ENCODE measurements at regions not wholly inside any gene's neighbourhood (a gene's known extent, or its start where the extent isn't known, plus 50 kb on each side); places are given as distances from the start of the nearest gene placed in this dataset.

DNA sequence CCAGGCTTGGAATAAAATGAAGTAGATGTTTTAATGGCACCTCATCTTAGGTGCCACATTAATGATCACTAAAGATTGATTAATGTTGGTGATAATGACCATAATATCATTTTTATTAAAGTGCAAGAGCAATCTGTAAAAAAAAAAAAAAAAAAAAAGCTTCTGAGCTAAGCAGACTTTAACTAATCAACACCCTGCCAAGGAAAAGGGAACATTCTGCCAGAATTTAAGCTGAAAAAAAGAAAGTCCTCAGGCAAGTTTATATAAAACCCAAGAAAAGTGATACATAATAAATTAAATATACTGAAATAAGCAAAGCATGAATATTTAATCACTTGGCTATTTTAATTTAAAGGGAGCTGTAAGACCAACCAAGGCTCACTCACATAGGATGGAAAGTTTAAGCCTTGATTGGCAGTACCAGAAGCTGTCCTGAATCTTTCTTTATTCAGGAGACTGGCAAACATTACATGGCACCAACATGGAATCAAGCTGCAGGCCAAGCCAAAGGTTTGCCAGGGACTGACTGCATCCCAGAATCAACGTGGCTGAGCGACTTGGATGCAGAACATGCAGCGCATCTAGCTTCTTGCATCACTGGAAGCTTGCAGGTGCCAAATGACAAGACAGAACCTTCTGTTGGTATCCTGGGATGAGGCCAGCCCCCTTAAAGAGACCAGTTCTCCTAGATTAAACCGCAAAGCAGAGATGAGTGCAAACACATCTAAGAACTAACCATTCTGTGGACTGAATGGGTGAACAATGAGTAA is 413.6 kb downstream of the ENC1 start:
- DNase-seq (ENCODE audit: low spot score) = no peak

DNA sequence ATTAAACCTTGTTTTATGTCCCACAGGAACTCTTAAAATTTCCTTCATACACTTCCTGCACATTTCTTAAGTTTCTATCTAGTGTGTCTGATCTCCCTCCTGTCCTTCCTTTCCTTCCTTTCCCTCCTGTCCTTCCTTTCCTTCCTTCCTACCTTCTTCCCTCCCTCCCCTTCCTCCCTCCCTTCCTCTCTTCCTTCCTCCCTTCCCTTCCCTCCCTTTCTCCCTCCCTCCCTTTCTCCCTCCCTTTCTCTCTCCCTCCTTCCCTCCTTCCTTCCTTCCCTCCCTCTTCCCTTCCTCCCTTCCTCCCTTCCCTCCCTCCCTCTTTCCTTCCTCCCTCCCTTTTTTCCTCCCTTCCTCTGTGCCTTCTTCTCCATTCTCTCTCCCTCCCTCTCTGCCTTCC is 414.9 kb downstream of the ENC1 start:
- no peak for DNase-seq (ENCODE audit: low spot score)

DNA sequence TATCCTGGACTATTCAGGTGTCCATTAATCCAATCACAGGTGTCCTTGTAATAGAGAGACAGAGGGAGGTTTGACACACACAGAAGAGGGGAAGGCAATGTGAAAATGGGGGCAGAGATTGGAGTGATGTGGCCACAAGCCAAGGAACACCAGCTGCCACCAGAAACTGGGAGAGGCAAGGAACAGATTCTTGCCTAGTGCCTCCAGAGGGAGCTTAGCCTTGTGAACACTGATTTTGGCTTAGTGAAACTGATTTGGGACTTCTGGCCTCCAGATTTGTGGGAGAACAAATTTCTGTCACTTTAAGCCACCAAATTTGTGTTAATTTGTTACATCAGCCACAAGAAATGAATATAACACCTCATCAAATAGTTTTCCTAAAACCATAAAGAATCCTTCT is 416.2 kb downstream of the ENC1 start:
- DNase-seq (ENCODE audit: low spot score) = no peak

DNA sequence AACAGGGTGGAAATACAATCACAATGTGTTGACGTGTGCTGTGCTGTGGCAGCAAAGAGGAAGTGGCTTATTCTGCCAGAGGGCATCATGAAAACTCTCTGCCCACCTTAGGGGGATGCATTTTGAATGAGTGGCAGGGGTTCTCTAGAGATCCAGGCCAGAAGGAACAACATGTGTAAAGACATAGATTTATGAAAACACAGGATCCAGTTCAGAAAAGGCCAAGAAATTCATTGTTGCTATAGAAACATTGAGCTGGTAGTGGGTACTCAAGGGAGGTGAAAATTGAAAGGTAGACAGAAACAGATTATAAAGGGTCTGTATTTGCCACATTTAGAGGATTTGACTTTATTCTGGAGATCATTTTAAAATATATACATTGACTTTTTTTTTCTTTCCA is 417.7 kb downstream of the ENC1 start:
- DNase-seq (ENCODE audit: low spot score) = no peak

DNA sequence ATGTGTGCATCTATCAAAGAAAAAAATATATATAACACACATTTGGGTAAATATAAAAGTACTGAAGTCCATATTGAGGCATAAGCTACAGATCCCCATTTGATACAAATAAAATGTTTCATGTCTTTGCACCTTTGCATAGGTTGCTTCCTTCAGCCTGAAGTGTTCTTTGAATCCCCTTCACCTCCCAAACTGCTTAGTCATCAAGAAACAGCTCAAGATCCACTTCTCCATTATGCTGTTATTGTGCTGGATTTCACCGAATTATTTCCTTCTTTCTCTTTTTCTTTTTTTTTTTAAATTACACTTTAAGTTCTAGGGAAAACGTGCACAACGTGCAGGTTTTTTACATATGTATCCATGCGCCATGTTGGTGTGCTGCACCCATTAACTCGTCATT is 419.1 kb downstream of the ENC1 start:
- DNase-seq (ENCODE audit: low spot score) = no peak

DNA sequence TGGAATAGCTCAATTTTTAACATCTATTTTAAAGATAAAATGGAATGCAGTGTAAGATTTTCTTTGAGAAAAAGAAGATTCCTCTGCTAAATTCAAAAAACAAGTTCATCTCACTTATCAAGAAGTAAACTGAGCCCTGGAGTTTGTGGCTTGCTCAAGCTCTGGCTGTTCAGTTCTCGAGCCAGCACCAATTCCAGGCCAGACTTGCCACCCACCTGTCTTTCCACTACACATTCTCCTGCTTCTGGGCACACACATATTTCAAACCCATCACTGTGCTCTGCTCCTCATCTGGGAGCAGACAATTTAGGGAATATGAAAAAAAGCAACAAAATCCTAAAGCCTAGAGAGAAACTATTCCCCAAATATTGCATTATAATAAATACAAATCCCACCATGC is 424.5 kb downstream of the ENC1 start:
- DNase-seq (ENCODE audit: low spot score) = no peak

DNA sequence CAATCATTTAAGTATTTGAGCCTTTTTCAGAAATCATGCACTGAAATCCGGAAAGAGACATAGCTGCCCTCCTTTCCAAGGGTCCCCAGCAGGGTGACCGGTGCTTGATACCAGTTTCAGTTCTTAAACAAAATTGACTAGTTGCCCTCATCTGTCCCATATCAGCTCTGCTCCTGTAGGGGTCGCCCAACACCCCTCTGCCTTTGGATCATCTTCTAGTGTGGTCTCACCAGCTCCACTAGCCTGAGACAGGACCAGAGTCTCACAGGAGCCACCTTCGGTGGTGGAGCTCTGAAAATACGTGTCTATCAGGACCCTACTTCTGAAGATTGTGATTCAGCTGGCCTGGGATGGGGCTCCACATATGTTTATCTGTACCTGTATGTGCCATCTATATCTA is 428.2 kb downstream of the ENC1 start:
- DNase-seq (ENCODE audit: low spot score) = no peak

DNA sequence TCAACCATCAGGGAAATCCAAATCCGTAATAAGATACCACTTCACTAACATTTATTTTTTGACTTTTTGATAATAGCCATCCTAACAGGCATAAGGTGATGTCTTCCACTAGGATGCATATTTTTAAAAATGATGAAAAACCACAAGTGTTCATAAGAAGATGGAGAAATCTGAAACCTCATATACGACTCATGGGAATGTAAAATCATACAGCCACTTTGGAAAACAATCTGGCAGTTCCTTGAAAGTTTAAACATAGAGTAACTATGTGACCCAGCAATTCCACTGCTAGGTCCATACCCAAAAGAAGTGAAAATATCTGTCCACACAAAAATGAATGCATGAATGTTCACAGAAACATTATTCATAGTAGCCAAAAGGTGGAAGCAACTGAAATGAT is 431.0 kb downstream of the ENC1 start:
- no peak for DNase-seq (ENCODE audit: low spot score)

DNA sequence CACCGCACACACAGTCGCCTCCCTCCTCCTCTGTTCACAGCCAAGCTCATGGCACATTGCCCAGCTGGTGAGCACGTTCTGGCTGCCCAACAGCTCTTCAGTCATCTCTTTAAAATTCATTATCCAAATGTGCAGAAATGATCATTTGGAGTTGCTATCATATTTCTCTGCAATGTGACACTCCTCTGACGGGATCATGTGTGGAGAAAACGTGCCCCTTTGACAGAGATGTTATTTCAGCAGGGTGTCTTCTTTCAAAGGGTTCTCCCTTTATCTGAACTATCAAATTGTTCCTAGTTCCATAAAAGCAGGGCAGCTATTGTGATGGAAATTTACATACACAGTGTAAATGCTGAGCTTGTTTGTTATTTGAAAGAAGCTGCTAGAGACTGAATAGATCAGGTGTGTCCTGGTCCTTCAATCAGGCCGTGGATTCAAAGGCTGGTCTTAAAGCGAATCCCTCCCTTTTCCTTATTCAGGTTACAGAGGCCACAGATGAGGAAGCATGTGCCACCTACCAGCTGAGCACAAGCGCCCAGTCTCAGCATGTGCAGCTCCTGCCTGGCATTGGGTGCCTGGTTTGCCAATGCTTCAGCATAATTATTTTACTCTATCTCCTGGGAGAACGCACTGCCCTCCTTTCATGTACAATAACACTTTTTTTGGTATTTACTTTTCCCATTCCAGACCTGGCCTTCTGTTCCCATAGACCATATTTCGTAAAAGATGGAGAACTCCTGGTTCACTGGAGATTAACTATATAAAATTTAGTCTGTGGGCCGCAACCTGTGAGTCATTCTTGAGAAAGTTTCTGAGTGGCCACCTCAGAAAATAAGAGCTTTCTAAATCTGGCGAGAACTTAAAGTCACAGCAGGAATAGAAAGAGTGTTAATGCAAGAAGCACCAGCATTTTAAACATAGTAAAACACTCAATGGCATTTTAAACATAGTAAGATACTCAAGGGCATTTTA is 433.7 kb downstream of the ENC1 start:
- no peak for DNase-seq (ENCODE audit: low spot score)

DNA sequence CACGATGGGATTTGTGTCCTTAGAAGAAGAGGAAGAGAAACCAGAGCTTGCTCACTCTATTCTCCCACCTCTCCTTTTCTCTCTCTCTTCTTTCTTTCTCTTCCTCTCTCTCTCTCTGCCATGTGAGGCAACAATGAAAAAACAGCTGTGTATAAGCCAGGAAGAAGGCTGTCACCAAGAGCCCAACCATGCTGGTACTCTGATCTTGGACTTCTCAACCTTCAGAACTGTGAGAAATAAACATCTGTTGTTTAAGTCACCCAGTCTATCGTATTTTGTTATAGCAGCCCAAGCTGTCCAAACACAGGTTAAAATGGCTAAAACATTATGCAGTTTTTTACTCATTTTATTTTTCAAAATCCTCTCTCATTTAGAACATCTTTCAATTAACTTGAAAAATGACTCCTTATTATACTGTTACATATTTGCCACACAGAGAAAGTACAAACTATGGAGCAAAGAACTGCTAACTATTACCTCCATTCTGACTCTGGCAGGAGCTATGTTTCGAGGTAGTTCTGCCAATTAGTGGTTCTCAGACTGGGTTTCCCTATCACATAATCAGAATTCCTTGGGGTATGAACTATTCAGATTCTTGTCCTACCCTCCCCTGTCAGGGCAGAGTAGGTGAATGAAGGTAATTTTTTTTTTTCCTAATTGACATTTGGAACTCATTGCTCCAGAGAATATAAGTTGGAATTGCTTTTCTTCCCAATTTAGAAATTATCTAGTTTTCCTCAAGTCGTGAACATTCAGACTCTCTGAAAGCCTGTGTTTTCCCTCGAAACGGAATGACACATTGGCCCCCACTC is 434.6 kb downstream of the ENC1 start:
- no peak for DNase-seq (ENCODE audit: low spot score)

DNA sequence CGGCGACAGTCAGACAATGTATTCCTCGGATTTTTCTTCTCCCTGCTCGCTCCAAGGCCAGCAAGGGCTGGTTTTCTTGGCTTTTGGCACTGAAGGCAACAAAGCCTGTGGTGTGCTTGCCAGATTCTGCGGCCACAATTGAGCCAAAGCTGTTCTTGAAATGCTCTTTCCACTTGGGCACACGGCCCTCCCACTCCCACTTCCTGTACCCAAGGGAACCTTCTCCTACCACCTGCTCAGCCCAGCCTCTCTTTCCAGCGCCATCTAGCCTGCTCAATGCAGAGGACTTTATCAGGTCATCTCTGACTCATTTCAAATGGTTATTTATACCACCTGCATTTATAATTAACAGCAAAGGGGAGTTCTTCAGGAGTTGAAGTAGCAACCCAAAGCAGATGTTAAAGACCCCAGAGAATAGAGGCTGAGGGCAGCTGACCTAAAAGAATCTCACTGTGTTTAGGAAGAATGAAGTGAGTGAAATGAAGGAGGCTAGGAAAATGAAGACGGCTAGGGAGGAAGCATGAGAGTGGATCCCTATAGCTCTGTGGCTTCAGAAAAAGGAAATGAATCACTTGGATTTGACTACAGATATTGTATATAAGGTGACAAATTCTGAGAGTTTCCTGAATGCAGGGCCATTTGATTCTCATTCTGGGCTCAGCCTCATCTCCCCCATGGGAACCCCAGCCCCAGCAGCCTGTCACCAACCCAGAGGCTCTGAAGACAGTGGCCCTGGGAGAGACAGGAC is 439.0 kb downstream of the ENC1 start:
- no peak for DNase-seq (ENCODE audit: low spot score)

DNA sequence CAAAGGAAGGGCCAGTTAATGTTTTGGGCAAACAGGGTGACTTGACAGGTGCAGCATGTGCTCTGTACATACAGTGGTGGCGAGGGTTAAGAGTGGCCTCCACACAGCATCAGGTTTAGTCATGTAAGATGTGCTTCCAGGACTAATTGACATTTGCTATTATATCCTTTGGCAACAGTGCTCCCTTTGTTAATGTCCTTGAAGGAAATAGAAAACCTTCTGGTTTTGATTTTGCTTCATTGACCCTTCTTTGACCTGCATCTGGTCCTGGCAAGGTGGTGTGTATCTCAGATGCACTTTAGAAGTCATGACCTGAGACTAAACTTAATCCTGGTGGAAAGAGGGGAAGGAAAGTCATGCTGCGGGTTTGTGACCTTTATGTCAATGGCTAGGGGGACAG is 440.0 kb downstream of the ENC1 start:
- no peak for DNase-seq (ENCODE audit: low spot score)

DNA sequence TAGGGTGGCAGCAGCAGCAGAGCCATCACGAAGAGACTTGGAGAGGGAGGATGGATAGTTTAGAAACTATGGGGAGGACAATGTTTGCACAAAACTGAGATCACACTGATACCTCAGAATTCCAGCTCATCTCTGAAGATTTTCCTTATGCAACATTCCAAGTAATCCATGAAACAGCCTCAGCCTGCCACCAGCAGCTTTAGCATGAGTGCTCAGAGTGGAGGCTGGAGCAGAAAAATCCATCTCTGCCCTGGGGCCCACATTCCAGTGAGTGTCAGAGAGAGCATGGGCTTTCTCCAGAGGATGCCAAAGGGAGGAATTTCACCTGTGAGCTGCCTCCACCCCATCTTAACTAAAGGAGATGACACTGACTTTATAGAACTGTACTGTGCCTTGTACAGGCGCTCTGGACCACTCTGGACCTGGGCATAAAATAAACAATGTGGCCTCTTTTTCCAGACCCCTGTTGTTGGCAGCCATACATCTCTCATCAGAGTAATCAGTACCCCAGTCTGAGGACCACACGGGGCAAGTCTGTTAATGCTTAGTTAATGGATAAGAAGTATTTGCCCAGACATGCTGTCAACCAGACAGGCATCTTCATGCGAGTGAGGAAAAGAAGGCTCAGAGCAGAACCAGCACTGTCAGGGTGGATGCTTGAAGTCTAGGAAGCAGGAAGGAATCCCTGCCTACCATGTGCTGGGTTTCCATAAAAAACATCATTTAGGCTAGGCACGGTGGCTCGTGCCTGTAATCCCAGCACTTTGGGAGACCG is 440.9 kb downstream of the ENC1 start:
- DNase-seq (ENCODE audit: low spot score) = no peak

DNA sequence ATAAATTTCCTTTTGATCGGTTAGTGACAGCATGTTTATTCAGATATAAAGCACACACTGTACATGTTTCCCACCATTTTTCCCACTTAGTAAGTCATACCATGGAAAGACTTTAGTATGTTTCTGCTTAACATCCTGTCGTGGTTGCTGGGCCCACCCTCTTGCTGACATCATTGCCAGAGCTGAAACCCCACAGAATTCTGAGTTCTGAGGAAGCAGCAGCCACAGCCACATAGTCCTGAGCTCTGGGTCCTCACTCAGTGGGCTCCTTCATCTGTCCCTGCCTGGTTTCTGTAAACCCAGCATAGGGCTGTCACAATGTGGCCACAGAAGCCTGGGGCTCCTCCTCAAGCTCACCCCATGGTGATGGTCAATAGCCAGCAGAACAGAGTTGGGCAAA is 441.5 kb downstream of the ENC1 start:
- no peak for DNase-seq (ENCODE audit: low spot score)

DNA sequence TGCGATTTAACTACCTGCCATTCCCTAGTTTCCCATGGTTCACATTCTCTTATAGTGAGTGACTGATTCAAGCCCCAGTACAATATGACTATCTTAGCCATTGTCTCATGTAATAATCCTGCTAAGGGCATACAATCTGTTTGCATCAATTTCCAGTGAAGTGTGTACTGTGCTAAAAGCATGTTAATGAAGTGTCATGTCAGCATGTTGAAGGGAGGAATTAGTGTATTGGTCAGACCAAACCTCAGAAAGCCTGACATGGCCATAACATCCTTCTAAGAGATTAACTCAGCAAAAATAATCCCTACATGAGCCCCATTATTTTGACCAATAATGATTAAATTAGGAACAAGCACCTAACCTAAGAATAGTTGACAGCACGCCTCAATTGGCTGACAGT is 442.4 kb downstream of the ENC1 start:
- DNase-seq (ENCODE audit: low spot score) = no peak

DNA sequence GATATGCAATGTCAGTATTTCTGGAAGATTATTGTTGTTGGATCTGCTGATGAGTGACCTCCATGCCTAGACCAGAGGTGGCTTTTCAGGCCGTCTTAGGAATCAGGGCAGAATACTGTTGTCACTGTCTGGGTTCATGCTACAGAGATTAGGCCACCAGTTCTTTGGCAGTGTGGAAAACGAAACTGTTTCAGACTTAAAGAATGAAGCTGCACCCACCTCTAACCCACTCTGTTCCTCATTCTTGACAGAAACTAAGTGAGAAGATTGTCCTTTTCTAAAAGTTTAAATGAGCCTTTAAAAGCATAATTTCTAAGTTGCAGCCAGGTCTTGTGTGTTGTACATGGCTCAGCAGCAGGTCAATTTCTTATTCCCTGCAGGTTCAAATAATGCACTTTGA is 444.3 kb downstream of the ENC1 start:
- no peak for DNase-seq (ENCODE audit: low spot score)

DNA sequence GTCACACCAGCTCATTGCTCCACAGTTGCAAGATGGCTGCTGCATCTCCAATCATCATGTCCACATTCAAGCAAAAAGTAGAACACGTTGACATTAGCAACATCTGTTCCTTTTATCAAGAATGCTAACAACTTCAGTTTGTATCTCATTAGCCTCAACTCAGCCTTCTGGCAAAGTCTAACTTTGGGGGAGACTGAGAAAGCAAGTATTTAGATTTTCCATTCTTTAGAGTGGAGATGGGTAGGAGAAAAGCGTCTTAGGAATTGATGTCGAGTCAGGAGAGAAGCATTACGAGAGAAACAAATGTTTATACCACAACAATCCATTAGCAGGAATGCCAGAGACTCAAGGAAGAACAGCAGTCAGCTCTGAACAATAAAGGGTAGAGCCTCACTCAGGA is 446.3 kb downstream of the ENC1 start:
- no peak for DNase-seq (ENCODE audit: low spot score)

DNA sequence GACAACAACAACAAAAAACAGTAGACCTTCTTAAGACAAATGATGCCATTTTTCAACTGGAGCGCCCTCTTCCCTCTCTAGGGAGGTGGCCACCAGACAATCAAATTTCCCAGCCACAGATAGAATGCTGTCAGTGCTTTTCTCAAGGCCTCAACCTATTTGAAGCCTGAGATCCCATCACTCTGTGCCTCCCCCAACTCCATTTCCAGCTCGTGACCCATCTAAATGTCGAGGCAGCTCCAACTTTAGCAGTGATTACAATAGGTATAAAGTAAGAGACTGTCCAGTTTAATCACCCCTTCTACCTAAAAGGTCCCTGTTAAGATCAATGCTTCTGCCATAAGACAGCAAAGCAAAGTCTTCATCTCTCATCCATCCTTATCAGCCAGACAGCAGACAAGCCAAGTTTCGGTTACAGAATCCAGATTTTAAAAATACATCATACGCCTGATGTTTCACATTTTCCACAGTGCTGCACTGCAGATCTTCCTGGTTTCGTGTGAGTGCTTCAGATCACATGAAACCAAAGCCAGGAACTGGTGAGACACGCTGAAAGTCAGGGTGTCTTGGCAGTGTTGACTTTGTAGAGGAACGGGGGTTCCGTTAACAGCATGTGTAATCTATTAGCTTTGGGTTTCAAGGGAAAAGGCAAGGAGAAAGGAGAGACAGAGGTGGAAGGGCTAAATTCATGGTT is 447.8 kb downstream of the ENC1 start:
- DNase-seq (ENCODE audit: low spot score) = no peak

DNA sequence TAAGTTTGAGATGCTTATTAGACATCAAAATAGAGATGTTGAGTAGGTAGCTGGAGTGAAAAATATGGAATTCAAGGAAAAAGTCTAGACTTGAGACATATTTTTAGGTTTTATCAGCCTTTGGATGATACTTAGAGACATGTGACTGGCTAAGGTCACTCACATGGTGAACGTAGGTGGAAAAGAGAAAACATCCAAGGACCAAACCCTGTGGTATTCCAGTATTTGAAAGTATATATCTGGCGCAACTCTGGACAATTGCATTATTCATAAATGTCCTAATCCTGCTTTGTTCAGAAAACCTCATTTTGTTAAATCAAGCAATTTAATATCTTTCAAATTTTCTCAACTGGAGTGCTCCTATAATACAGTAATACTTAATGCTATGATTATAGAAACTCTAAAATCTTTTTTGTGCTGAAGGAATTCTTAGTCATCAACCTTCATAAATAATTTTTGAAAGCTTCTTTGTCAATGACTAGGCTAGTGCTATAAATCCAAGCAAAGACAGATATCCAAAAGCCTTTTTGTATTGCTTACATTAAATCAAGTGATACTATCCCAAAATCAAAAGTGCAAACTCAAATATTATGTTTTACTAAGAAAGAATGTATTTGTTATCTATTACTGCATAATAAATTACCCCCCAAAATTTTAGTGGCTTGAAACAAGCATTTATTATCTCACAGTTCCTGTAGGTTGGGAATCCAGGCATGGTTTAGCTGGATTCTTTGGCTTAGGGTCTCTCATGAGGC is 452.0 kb downstream of the ENC1 start:
- no peak for DNase-seq (ENCODE audit: low spot score)

DNA sequence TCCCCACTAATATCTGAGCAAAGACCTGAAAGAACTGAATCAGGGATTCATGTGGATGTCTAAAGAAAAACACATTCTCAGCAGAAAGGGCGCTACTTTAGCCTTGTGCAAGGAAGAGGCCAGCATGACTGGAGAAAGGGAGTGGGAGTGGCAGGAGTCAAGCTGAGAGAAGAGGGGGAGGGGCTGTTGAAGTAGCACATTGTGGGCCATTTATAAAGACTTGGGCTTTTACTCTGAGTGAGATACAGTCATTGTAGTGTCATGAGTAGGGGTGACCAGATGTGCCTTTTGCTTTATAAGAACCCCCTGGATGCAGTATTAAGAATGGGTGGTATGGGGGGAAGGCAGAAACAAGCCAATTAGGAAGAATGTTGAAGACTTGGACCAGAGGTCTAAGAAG is 452.8 kb downstream of the ENC1 start:
- no peak for DNase-seq (ENCODE audit: low spot score)
